Activated CD4-positive, alpha-beta T cell treated with anti-CD3 and anti-CD28 coated beads for 24 hours (primary cell): ENCODE measurements at regions not wholly inside any gene's neighbourhood (a gene's known extent, or its start where the extent isn't known, plus 50 kb on each side); places are given as distances from the start of the nearest gene placed in this dataset.
"Not testable (repeated sequence)": the region's sequence is repeated elsewhere in the genome, so short reads cannot be mapped to it uniquely, and the experiment has no call there.

ENCODE experiments used
- DNase-seq, 2 donors: peaks; one replicate each; pipeline ENCODE4 v3.0.0-alpha.2; 2020; ENCODE audit warnings: low read depth in 2 of 2

- DNase-seq = no peak
Measured at GRCh38 chr1:219088778-219089557, 84.7 kb upstream of the LYPLAL1 start.

- no peak for DNase-seq
Measured at GRCh38 chr1:219090607-219091006, 83.1 kb upstream of the LYPLAL1 start.

- DNase-seq = no peak
Measured at GRCh38 chr1:219092206-219092605, 81.5 kb upstream of the LYPLAL1 start.

- DNase-seq = no peak
Measured at GRCh38 chr1:219099307-219099706, 74.4 kb upstream of the LYPLAL1 start.

GRCh38 chr1:219100059-219100458, 73.6 kb upstream of the LYPLAL1 start:
- DNase-seq = no peak

- DNase-seq = not testable (repeated sequence)
Measured at GRCh38 chr1:219102466-219102865, 71.2 kb upstream of the LYPLAL1 start.

- no peak for DNase-seq
Measured at GRCh38 chr1:219105893-219106292, 67.8 kb upstream of the LYPLAL1 start.

GRCh38 chr1:219109424-219110018, 64.2 kb upstream of the LYPLAL1 start:
- DNase-seq = no peak

- no peak for DNase-seq
Measured at GRCh38 chr1:219113261-219113660, 60.4 kb upstream of the LYPLAL1 start.

- DNase-seq = no peak
Measured at GRCh38 chr1:219114014-219114413, 59.7 kb upstream of the LYPLAL1 start.

GRCh38 chr1:219119839-219120238, 53.8 kb upstream of the LYPLAL1 start:
- no peak for DNase-seq

GRCh38 chr1:219120624-219121544, 52.8 kb upstream of the LYPLAL1 start:
- no peak for DNase-seq

GRCh38 chr1:219121679-219122078, 52.0 kb upstream of the LYPLAL1 start:
- DNase-seq = no peak

GRCh38 chr1:219123036-219123435, 50.6 kb upstream of the LYPLAL1 start:
- no peak for DNase-seq
